HG02973 (cell line): ENCODE measurements at regions not wholly inside any gene's neighbourhood (a gene's known extent, or its start where the extent isn't known, plus 50 kb on each side); places are given as distances from the start of the nearest gene placed in this dataset.
A peak's percentile ranks its signal among the peaks of the same experiment; 100 is the strongest.

Experiments used
- ATAC-seq: cut with Tn5 transposase; IDR thresholded peaks from one replicate; pipeline ENCODE4 v1.9.1; 2021; ENCODE audit warnings: moderate library complexity; ENCODE audit not compliant: unreplicated experiment

- peak; percentile 86 for ATAC-seq
These were observed 404.0 kb upstream of the F9 start for GRCh38 chrX:139126493-139126892.

GRCh38 chrX:139125916-139126315, 404.6 kb upstream of the F9 start:
- ATAC-seq = no peak

- ATAC-seq = no peak
These were observed 408.8 kb upstream of the F9 start for GRCh38 chrX:139121616-139122286.

DNA sequence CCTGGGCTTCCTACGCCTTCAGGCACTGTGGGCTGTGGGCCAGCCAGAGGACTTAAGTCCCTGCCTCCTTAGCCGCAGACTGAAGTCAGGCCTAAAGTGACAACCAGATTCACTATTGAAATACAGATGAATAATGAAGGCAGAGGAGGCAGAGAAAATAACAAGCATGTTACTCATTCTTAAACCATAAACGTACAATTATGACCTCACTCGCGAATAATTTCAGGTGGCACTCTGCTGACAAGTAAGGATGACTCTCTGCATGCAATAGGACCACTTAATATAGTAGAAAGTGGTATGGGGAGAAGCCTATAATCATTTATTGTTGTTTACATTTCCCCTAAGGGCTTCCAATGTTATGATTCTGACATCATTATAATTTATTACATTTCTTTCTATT, 409.2 kb upstream of the FGF13 start:
- ATAC-seq = no peak

GRCh38 chrX:139113708-139114107, 402.2 kb upstream of the FGF13 start:
- ATAC-seq = no peak

- ATAC-seq = no peak
These were observed 400.9 kb upstream of the FGF13 start for GRCh38 chrX:139112432-139112831.

- ATAC-seq = no peak
These were observed 394.6 kb upstream of the FGF13 start for GRCh38 chrX:139106069-139106468.

- no peak for ATAC-seq
These were observed 383.4 kb upstream of the FGF13 start for GRCh38 chrX:139094671-139095592.

- no peak for ATAC-seq
These were observed 381.7 kb upstream of the FGF13 start for GRCh38 chrX:139093201-139093600.

DNA sequence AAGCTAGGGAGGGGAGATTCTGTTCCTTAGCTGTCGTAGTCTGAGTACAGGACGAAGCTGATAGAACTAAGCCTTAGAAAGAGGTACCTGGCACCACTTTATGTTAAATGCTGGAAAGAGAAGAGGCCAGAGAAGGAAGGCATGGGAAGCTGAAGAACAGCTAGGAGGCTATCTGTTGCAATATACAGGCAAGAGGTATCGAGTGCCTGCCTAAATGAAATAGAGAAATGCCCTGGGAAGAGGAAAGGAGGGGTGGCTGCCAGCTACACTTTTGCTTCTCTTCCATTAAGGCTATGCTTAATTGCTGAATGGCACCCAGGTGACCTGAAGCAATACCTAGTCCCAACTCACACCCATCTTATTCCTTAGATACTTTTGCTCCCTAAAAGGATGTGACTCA, 380.4 kb upstream of the FGF13 start:
- ATAC-seq = no peak

GRCh38 chrX:139091066-139091465, 379.5 kb upstream of the FGF13 start:
- ATAC-seq = no peak

DNA sequence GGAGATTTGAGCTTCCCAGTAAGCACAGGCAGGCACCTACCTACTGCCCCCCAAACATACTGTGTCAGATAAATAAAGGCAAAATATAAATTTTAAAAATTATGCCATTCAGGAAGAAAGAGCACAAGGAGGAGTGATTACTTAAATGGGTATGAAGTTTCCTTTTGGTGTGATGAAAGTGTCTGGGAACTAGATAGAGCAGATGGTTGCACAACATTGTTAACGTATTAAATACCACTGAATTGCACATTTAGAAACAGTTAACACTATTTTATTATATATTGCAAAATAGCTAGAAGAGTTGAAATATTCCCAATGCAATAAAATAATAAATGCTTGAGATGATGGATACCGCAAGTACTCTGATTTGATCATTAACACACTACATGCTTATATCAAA, 374.7 kb upstream of the FGF13 start:
- ATAC-seq = no peak

GRCh38 chrX:139085404-139085803, 373.9 kb upstream of the FGF13 start:
- ATAC-seq = no peak

- ATAC-seq = no peak
These were observed 371.7 kb upstream of the FGF13 start for GRCh38 chrX:139083191-139083590.

DNA sequence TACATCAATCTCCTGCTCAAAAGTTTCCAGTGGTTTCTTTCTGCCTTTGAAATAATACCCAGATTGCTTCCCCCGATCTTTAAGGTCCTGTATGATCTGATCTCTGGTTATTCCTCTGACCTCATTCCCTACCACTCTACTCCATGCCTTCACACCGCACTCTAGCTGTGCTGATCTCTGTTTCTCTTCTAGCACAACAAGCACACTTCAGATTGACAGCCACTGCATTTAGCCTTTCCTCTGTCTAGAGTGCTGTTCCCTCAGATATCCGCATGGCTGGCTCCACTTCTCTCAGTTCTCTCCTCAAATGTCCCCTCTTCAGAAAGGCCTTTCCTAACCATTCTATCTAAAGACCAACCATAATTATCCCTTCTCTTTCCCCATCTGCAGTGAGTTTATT, 370.4 kb upstream of the FGF13 start:
- no peak for ATAC-seq

- ATAC-seq = no peak
These were observed 368.3 kb upstream of the FGF13 start for GRCh38 chrX:139079789-139080188.

- no peak for ATAC-seq
These were observed 367.3 kb upstream of the FGF13 start for GRCh38 chrX:139078761-139079280.

DNA sequence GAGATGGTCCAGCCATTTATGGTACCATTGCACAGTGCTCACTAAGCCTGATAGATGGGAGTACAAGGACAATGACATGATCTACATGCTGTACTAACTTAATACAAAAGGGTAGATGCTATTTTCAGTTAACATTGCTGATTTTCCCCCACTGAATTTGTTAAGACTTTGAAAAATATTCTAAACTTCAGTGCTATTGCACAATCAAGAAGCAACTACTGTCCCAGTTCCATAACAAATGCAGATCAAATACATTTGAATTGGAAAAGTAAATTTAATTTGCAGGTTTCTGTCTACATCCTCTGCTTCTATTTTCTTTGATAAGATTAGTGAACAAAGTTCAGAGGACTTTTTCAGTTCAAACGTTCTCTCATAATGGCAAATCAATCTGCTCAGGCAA, 366.8 kb upstream of the FGF13 start:
- no peak for ATAC-seq

DNA sequence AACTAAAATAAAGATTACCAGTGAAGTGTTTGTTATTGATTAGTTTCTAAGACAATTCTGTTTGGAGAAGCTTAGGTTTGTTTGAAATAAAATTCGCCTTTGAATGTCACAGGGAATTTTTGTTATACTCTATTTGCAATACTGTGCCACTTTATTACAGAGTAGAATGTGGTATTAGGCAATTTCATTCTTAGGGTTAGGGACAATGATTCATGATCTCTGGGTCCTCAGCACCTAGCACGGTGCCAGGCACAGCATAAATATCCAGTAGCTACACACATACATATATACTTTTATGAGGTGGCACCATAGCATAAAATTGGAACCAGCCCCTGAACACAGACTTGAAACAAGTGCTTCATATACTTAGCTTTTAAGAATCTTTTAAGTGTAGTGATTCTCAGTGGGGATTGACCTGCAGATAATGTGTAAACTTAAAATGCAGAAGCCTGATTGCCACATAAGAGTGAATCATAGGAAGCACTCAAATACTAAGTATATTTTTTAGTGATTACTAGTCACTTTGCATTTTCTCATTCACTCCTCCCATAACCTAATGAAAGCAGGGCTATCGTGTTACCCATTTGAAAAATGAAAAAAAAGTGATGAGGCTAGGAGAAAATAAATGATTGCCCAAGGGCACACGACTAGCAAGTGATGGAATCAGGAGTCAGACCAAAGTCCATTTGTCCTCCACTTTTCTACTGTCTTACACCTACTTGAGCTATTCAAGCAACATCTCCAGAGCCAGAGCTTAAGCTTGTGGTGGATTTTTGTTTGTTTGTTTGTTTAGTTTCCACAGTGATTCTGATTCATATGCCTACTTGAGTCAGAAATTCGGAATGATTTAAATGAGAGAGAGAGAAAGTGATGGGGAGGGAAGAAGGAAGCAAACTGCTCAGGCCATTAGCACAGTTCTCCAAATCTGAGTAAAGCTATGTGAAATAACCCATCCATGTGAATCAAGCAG, 366.0 kb upstream of the FGF13 start:
- no peak for ATAC-seq

GRCh38 chrX:139063364-139063763, 351.8 kb upstream of the FGF13 start:
- no peak for ATAC-seq
